Mucosa of descending colon (tissue), 3 donors: ENCODE measurements at regions not wholly inside any gene's neighbourhood (a gene's known extent, or its start where the extent isn't known, plus 50 kb on each side); places are given as distances from the start of the nearest gene placed in this dataset.

Experiments
- ATAC-seq: fragments of 200-7000 bp; cut with Tn5 transposase; one replicate; pipeline ENCODE4 v1.9.1; 2020; ENCODE audit warnings: mild to moderate bottlenecking, moderate library complexity
- DNase-seq, 3 donors: peaks; one replicate each; pipeline ENCODE4 v3.0.0-alpha.2; 2020
- H3K36me3 ChIP-seq: fragments of 200-600 bp; one replicate; pipeline ENCODE4 v1.8.0; 2021; ENCODE audit warnings: low read depth, mild to moderate bottlenecking
- H3K4me1 ChIP-seq: fragments of 200-600 bp; one replicate; pipeline ENCODE4 v1.8.0; 2021; ENCODE audit warnings: low read depth, mild to moderate bottlenecking
- H3K4me3 ChIP-seq: fragments of 200-600 bp; one replicate; pipeline ENCODE4 v1.8.0; 2021; ENCODE audit warnings: mild to moderate bottlenecking
- H3K9me3 ChIP-seq: fragments of 200-600 bp; one replicate; pipeline ENCODE4 v1.8.0; 2021; ENCODE audit warnings: mild to moderate bottlenecking
- intact Hi-C, 2 donors: fragments of 100-400 bp; cut with DNase I in 1 of 2; cut with micrococcal nuclease in 1 of 2; formaldehyde crosslinking; loops; one replicate each; pipeline versions ENCODE4 v1.11.0 to v1.11.1; 2022; cut with DNase I, micrococcal nuclease
- TF ChIP-seq, protein P1 (sequence below): fragments of 200-600 bp; IDR thresholded peaks from one replicate; pipeline ENCODE4 v1.8.0; 2022; ENCODE audit warnings: antibody characterized with exemption, mild to moderate bottlenecking
- donor health status: DM: no; HTN: no; CAD: no; lungs with moderate emphysema.
- donor health status: DM: no; HTN: no; CAD: no.
- donor health status: DM: no; HTN: yes; CAD: no.

GRCh38 chr7:46680147-46680546 is 759.1 kb upstream of the IGFBP3 start:
- no peaks in the 10 kb centered on the region for H3K36me3 ChIP-seq
- H3K4me3 ChIP-seq: no peak overlapping the region
- TF ChIP-seq, protein P1, sequence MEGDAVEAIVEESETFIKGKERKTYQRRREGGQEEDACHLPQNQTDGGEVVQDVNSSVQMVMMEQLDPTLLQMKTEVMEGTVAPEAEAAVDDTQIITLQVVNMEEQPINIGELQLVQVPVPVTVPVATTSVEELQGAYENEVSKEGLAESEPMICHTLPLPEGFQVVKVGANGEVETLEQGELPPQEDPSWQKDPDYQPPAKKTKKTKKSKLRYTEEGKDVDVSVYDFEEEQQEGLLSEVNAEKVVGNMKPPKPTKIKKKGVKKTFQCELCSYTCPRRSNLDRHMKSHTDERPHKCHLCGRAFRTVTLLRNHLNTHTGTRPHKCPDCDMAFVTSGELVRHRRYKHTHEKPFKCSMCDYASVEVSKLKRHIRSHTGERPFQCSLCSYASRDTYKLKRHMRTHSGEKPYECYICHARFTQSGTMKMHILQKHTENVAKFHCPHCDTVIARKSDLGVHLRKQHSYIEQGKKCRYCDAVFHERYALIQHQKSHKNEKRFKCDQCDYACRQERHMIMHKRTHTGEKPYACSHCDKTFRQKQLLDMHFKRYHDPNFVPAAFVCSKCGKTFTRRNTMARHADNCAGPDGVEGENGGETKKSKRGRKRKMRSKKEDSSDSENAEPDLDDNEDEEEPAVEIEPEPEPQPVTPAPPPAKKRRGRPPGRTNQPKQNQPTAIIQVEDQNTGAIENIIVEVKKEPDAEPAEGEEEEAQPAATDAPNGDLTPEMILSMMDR: no peak
- ATAC-seq (no peak), DNase-seq (no peak)
- no peaks in the 10 kb centered on the region for H3K9me3 ChIP-seq
- intact Hi-C loops: no loop called here
- no peaks in the 10 kb centered on the region for H3K4me1 ChIP-seq

DNA sequence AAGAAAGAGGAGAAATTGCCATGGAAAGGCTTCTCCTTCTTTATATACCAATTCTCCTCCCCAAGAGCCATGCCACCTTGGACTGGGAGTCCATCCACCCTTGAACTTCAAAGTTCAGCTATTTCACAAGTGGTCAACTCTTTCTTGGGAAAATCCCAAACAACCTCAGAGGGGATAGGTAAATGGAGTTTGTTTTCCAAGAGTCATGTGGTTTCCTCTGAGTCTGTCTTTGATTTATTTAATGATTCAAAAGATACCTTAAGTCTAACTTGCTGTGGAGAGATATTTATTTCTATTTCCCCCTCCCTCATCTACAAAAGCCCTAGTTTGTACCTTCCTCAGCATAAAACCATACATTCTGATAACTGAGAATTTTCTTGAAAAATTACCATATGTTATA is 758.6 kb upstream of the IGFBP3 start:
- Histone ChIP-seq H3K9me3 (no peaks in the 10 kb centered on the region), H3K4me3 (no peak overlapping the region), H3K36me3 (no peaks in the 10 kb centered on the region), H3K4me1 (no peaks in the 10 kb centered on the region)
- TF ChIP-seq, protein P1: no peak
- no peak for ATAC-seq
- intact Hi-C loops: no loop called here
- no peak for DNase-seq

DNA sequence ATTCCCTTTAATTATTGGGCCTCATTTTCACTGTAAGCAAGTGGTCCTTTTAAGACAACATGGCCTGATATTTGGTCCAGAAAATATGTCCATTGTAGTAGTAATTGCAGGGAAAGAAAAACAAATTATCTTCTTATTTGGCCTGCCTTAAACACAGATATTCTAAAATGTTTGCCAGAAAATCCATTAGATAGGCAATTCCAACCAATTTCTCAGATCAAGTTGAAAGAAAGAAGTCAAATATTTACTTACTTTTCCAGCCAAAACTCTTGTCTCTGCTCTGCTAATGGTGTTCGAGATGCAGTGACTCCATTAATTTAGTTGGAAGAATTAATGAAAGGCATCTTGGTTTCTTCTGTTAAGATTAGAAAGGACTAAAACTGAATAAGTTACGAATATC is 757.3 kb upstream of the IGFBP3 start:
- ATAC-seq (no peak), DNase-seq (no peak)
- intact Hi-C loops: no loop called here

GRCh38 chr7:46675456-46675855 is 754.4 kb upstream of the IGFBP3 start:
- H3K4me1 ChIP-seq: no peaks in the 10 kb centered on the region
- no peaks in the 10 kb centered on the region for H3K9me3 ChIP-seq
- intact Hi-C loops: no loop called here
- ATAC-seq: no peak
- TF ChIP-seq, protein P1: no peak
- DNase-seq: no peak
- H3K36me3 ChIP-seq: no peaks in the 10 kb centered on the region
- no peak overlapping the region for H3K4me3 ChIP-seq

More for the DNA sequence above, 757.3 kb upstream of the IGFBP3 start:
- H3K9me3 ChIP-seq: no peaks in the 10 kb centered on the region
- H3K4me1 ChIP-seq: no peaks in the 10 kb centered on the region
- TF ChIP-seq, protein P1: no peak
- H3K36me3 ChIP-seq: no peaks in the 10 kb centered on the region
- no peak overlapping the region for H3K4me3 ChIP-seq

GRCh38 chr7:46672861-46673260 is 751.8 kb upstream of the IGFBP3 start:
- DNase-seq (no peak), ATAC-seq (no peak)
- Histone ChIP-seq H3K4me1 (no peaks in the 10 kb centered on the region), H3K9me3 (no peaks in the 10 kb centered on the region), H3K4me3 (no peak overlapping the region), H3K36me3 (no peaks in the 10 kb centered on the region)
- TF ChIP-seq, protein P1: no peak
- intact Hi-C loops: no loop called here

DNA sequence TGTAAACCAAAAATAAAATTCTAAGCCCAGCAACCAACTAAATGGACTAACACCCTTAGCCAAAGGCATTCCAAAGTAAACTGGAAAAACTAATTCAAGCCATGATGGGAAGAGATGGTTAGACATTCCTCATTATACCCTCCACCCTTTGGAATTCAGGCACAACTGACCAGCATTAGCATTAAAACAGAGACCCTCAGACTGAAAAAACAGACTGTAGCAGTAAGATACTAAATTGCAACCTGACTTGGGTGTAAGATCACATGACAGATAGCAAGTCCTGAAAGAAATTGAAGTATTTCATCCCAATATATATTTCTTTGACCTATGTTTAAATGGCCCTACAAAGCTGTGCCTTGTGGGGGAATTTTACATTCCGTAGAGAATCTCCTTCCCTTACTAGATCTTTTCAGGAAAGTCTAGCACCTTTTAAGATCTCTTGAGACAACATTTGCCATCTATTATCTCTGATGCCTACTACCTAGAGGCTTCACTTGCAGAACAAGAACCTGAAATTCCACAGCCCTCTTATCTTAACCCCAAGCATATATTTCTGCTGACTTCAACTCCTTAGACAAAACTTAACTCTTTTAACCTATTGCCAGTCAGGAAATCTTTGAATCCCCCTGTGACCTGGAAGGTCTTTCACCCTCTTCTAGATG is 750.2 kb upstream of the IGFBP3 start:
- no peak for DNase-seq
- intact Hi-C loops: no loop called here

More for the DNA sequence above, 750.2 kb upstream of the IGFBP3 start:
- Histone ChIP-seq H3K9me3 (no peaks in the 10 kb centered on the region), H3K4me3 (no peak overlapping the region), H3K4me1 (no peaks in the 10 kb centered on the region), H3K36me3 (no peaks in the 10 kb centered on the region)
- TF ChIP-seq, protein P1: no peak
- no peak for ATAC-seq
